Astrocyte (in vitro differentiated cells and primary cell): ENCODE measurements at regions not wholly inside any gene's neighbourhood (a gene's known extent, or its start where the extent isn't known, plus 50 kb on each side); places are given as distances from the start of the nearest gene placed in this dataset.
"Not testable (repeated sequence)": the region's sequence is repeated elsewhere in the genome, so short reads cannot be mapped to it uniquely, and the experiment has no call there.

Source experiments
- DNase-seq: peaks from one replicate; pipeline ENCODE4 v3.0.0-alpha.2; 2010; ENCODE audit warnings: low read depth
- FAIRE-seq: peaks from 2 replicates; lab custom pipeline; 2011; peaks lifted over from hg19 to GRCh38; lab: Jason Lieb, UNC
- H2AFZ ChIP-seq: 2 replicates; pipeline ENCODE4 v1.6.0; 2012; ENCODE audit warnings: low read depth, low read length, inconsistent platforms
- H3K27ac ChIP-seq: 2 replicates; pipeline ENCODE4 v1.5.1; 2011; ENCODE audit warnings: low read depth, low read length, inconsistent platforms
- H3K27me3 ChIP-seq: 2 replicates; pipeline ENCODE4 v1.6.0; 2011; ENCODE audit warnings: low read length, inconsistent platforms; ENCODE audit not compliant: insufficient read depth
- H3K36me3 ChIP-seq: 2 replicates; pipeline ENCODE4 v1.5.1; 2011; ENCODE audit warnings: low read length, inconsistent platforms; ENCODE audit not compliant: insufficient read depth
- H3K4me1 ChIP-seq: 2 replicates; pipeline ENCODE4 v1.5.1; 2011; ENCODE audit warnings: low read length, inconsistent platforms; ENCODE audit not compliant: insufficient read depth
- H3K4me2 ChIP-seq: 2 replicates; pipeline ENCODE4 v1.6.0; 2012; ENCODE audit warnings: low read length, inconsistent platforms
- H3K4me3 ChIP-seq: 2 replicates; pipeline ENCODE4 v1.5.1; 2011; ENCODE audit warnings: low read depth, mild to moderate bottlenecking, low read length, inconsistent platforms; ENCODE audit not compliant: insufficient read depth
- H3K79me2 ChIP-seq: 2 replicates; pipeline ENCODE4 v1.6.0; 2012; ENCODE audit warnings: mild to moderate bottlenecking, low read length, inconsistent platforms; ENCODE audit not compliant: insufficient read depth
- H3K9ac ChIP-seq: 2 replicates; pipeline ENCODE4 v1.6.0; 2012; ENCODE audit warnings: mild to moderate bottlenecking, low read length, inconsistent platforms
- H3K9me3 ChIP-seq: 2 replicates; pipeline ENCODE4 v1.5.1; 2012; ENCODE audit warnings: low read depth, mild to moderate bottlenecking, low read length, inconsistent platforms; ENCODE audit not compliant: insufficient read depth
- H4K20me1 ChIP-seq: 2 replicates; pipeline ENCODE4 v1.6.0; 2012; ENCODE audit warnings: low read length, inconsistent platforms; ENCODE audit not compliant: insufficient read depth
- H3K27ac Mint-ChIP-seq: one replicate; pipeline ENCODE4 v1.8.0; 2021; ENCODE audit warnings: mild to moderate bottlenecking, mixed read lengths; ENCODE audit not compliant: unreplicated experiment
- H3K27me3 Mint-ChIP-seq: one replicate; pipeline ENCODE4 v1.8.0; 2021; ENCODE audit warnings: low read depth, mixed read lengths; ENCODE audit not compliant: unreplicated experiment
- H3K36me3 Mint-ChIP-seq: one replicate; pipeline ENCODE4 v1.8.0; 2021; ENCODE audit warnings: low read depth, mixed read lengths; ENCODE audit not compliant: unreplicated experiment
- H3K4me1 Mint-ChIP-seq: one replicate; pipeline ENCODE4 v1.8.0; 2021; ENCODE audit warnings: low read depth, mixed read lengths; ENCODE audit not compliant: unreplicated experiment
- H3K4me3 Mint-ChIP-seq: one replicate; pipeline ENCODE4 v1.8.0; 2021; ENCODE audit warnings: mild to moderate bottlenecking, moderate library complexity, mixed read lengths; ENCODE audit not compliant: unreplicated experiment
- H3K9me3 Mint-ChIP-seq: one replicate; pipeline ENCODE4 v1.8.0; 2021; ENCODE audit warnings: mild to moderate bottlenecking, mixed read lengths; ENCODE audit not compliant: unreplicated experiment
- EZH2 ChIP-seq: IDR thresholded peaks from 2 replicates; pipeline ENCODE4 v1.6.1; 2012; ENCODE audit warnings: mild to moderate bottlenecking, low read length, inconsistent platforms; ENCODE audit not compliant: insufficient read depth
- TF ChIP-seq, protein P1 (sequence below): IDR thresholded peaks from 2 replicates; pipeline ENCODE4 v1.5.1; 2011; ENCODE audit warnings: low read depth, mild to moderate bottlenecking, inconsistent platforms, low read length, moderate library complexity; ENCODE audit not compliant: insufficient read depth

DNA sequence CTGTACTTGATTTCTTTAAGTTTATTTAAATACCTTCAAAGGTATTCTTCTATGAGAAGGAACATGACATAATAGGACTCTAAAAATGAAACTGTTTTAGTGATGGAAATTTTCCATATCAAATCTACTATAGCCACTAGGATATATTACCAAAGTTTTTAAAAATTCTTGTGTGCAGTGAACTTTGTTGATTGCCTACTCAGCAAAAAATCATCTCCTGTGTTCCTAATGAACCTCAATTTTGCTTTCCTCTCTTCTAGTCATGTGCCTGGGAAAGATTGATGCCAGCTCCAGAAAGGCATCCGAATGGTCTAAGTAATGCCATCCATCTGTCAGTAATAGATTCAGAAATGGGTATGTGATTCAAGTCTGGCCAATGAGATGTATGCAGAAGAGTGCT is 111.1 kb downstream of the ANXA3 start:
- Mint-ChIP-seq H3K9me3 (no peaks in the 10 kb centered on the region), H3K27ac (no peak overlapping the region), H3K4me3 (no peak overlapping the region), H3K4me1 (peaks cover 30% of the 10 kb centered on the region), H3K27me3 (no peaks in the 10 kb centered on the region), H3K36me3 (no peaks in the 10 kb centered on the region)
- DNase-seq (no peak), FAIRE-seq (peak; percentile 43)
- Histone ChIP-seq H3K79me2 (no peaks in the 10 kb centered on the region), H3K9me3 (no peaks in the 10 kb centered on the region), H3K36me3 (no peaks in the 10 kb centered on the region), H3K27me3 (no peaks in the 10 kb centered on the region), H3K4me1 (peaks cover 17% of the 10 kb centered on the region), H4K20me1 (no peaks in the 10 kb centered on the region), H2AFZ (no peak overlapping the region), H3K9ac (no peak overlapping the region), H3K4me2 (no peak overlapping the region), H3K27ac (no peak overlapping the region), H3K4me3 (no peak overlapping the region)
- TF ChIP-seq, protein P1, sequence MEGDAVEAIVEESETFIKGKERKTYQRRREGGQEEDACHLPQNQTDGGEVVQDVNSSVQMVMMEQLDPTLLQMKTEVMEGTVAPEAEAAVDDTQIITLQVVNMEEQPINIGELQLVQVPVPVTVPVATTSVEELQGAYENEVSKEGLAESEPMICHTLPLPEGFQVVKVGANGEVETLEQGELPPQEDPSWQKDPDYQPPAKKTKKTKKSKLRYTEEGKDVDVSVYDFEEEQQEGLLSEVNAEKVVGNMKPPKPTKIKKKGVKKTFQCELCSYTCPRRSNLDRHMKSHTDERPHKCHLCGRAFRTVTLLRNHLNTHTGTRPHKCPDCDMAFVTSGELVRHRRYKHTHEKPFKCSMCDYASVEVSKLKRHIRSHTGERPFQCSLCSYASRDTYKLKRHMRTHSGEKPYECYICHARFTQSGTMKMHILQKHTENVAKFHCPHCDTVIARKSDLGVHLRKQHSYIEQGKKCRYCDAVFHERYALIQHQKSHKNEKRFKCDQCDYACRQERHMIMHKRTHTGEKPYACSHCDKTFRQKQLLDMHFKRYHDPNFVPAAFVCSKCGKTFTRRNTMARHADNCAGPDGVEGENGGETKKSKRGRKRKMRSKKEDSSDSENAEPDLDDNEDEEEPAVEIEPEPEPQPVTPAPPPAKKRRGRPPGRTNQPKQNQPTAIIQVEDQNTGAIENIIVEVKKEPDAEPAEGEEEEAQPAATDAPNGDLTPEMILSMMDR: no peak
- TF ChIP-seq EZH2: no peak

DNA sequence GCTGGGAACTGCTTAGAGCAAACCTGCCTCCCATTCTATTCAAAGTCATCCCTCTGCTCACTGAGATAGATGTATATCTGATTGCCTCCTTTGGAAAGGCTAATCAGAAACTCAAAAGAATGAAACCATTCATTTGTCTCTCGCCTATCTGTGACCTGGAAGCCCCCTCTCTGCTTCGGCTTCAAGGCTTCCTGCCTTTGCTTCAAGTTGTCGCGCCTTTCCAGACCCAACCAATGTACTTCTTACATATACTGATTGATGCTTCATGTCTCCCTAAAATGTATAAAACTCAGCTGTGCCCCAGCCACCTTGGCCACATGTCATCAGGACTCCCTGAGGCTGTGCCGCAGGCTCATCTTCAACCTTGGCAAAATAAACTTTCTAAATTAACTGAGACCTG is 111.9 kb upstream of the BMP2K start:
- H3K4me2 ChIP-seq, H2AFZ ChIP-seq, H3K36me3 Mint-ChIP-seq, H3K4me3 Mint-ChIP-seq, H3K27ac Mint-ChIP-seq, H3K9me3 Mint-ChIP-seq, H3K4me3 ChIP-seq, H3K9ac ChIP-seq, H3K79me2 ChIP-seq, H3K27me3 ChIP-seq, H3K36me3 ChIP-seq, H3K9me3 ChIP-seq, H3K27ac ChIP-seq, H3K27me3 Mint-ChIP-seq, FAIRE-seq, DNase-seq, H4K20me1 ChIP-seq: not testable (repeated sequence)
- peaks cover 16% of the 10 kb centered on the region for H3K4me1 ChIP-seq
- peaks cover 17% of the 10 kb centered on the region for H3K4me1 Mint-ChIP-seq

GRCh38 chr4:78665216-78665770 is 110.9 kb upstream of the BMP2K start:
- DNase-seq (no peak), FAIRE-seq (no peak)
- Mint-ChIP-seq H3K4me3 (no peak overlapping the region), H3K9me3 (no peaks in the 10 kb centered on the region), H3K36me3 (no peaks in the 10 kb centered on the region), H3K4me1 (peaks cover 16% of the 10 kb centered on the region), H3K27ac (no peak overlapping the region), H3K27me3 (no peaks in the 10 kb centered on the region)
- Histone ChIP-seq H4K20me1 (no peaks in the 10 kb centered on the region), H3K4me1 (peaks cover 16% of the 10 kb centered on the region), H3K4me3 (no peak overlapping the region), H3K27me3 (no peaks in the 10 kb centered on the region), H3K36me3 (no peaks in the 10 kb centered on the region), H3K9me3 (no peaks in the 10 kb centered on the region), H3K4me2 (no peak overlapping the region), H3K9ac (no peak overlapping the region), H3K79me2 (no peaks in the 10 kb centered on the region), H2AFZ (no peak overlapping the region), H3K27ac (no peak overlapping the region)
- TF ChIP-seq, protein P1: no peak
